Neutrophil (primary cell): ENCODE measurements at regions not wholly inside any gene's neighbourhood (a gene's known extent, or its start where the extent isn't known, plus 50 kb on each side); places are given as distances from the start of the nearest gene placed in this dataset.

ENCODE experiments used
- H3K27ac ChIP-seq: fragments of 200-600 bp; sonication (generic); 2 replicates; pipeline ENCODE4 v1.5.1; 2016; ENCODE audit warnings: mild to moderate bottlenecking, moderate library complexity
- H3K27me3 ChIP-seq: fragments of 200-600 bp; sonication (generic); 2 replicates; pipeline ENCODE4 v1.6.0; 2016; ENCODE audit warnings: mild to moderate bottlenecking
- H3K36me3 ChIP-seq: fragments of 200-600 bp; sonication (generic); 2 replicates; pipeline ENCODE4 v1.5.1; 2017
- H3K4me1 ChIP-seq, 2 experiments: fragments of 200-600 bp in 1 of 2; sonication (generic) in 1 of 2; 1 replicate in 1 of 2; 2 replicates in 1 of 2; pipeline versions ENCODE4 v1.5.1 to v1.6.1; 2013 to 2016; ENCODE audit warnings: low read depth in 1 of 2, low read length in 1 of 2, mild to moderate bottlenecking in 1 of 2, moderate library complexity in 1 of 2; ENCODE audit not compliant: control insufficient read depth in 1 of 2, insufficient read depth in 1 of 2
- H3K4me3 ChIP-seq, 2 experiments: fragments of 200-600 bp in 1 of 2; sonication (generic) in 1 of 2; 1 replicate in 1 of 2; 2 replicates in 1 of 2; pipeline ENCODE4 v1.5.1; 2013 to 2016; ENCODE audit warnings: low read depth in 1 of 2, low read length in 1 of 2, mild to moderate bottlenecking in 1 of 2, moderate library complexity in 1 of 2
- H3K9me3 ChIP-seq: fragments of 200-600 bp; sonication (generic); 2 replicates; pipeline ENCODE4 v1.5.1; 2016
- TF ChIP-seq, protein P1 (sequence below): fragments of 200-600 bp; sonication (generic); IDR thresholded peaks from 2 replicates; pipeline ENCODE4 v1.5.1; 2016; ENCODE audit warnings: antibody characterized with exemption

DNA sequence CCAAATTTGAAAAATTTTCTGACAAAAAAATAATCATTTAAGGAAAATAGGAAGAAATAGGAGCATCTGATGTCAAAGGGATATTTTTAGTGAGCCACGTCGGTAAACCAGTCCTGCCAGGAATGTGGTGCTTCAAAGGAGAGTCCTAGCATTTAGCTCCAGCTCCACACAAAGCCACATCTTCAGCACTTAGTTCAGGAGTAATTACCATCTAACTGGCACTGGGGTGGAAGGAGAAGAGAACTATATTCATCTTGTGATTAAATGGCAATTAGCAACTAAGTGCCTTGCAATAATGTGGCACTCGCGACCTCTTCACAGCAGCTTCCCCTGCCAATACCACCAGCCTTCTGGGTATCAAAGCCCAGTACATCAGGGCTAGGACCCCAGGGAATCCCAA, 409.1 kb downstream of the SETD4 start:
- H3K27me3 ChIP-seq = no peaks in the 10 kb centered on the region
- no peaks in the 10 kb centered on the region for H3K9me3 ChIP-seq
- no peaks in the 10 kb centered on the region for H3K4me1 ChIP-seq
- H3K36me3 ChIP-seq = no peaks in the 10 kb centered on the region
- no peak overlapping the region for H3K4me3 ChIP-seq
- TF ChIP-seq, protein P1, sequence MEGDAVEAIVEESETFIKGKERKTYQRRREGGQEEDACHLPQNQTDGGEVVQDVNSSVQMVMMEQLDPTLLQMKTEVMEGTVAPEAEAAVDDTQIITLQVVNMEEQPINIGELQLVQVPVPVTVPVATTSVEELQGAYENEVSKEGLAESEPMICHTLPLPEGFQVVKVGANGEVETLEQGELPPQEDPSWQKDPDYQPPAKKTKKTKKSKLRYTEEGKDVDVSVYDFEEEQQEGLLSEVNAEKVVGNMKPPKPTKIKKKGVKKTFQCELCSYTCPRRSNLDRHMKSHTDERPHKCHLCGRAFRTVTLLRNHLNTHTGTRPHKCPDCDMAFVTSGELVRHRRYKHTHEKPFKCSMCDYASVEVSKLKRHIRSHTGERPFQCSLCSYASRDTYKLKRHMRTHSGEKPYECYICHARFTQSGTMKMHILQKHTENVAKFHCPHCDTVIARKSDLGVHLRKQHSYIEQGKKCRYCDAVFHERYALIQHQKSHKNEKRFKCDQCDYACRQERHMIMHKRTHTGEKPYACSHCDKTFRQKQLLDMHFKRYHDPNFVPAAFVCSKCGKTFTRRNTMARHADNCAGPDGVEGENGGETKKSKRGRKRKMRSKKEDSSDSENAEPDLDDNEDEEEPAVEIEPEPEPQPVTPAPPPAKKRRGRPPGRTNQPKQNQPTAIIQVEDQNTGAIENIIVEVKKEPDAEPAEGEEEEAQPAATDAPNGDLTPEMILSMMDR = no peak
- H3K27ac ChIP-seq = no peak overlapping the region

DNA sequence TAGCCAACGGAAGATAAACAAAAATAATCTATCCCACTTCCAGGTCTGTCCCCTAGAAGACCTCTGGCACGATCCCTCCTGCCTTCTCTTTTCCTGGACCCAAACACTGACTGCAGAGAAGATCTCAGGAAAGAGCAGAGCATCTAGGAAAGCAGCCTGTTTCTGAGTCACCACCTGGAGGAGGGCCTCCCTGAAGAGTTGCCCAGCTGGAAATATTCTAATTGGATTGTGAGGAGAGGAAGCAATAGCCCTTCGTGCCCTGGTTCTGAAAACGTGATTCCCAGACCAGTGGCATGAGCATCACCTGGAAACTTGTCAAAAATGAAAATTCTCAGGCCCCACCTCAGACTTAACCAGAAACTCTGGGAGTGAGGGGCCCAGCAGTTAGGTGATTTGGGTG, 411.1 kb downstream of the SETD4 start:
- Histone ChIP-seq H3K27me3 (no peaks in the 10 kb centered on the region), H3K27ac (no peak overlapping the region), H3K36me3 (no peaks in the 10 kb centered on the region), H3K4me3 (no peak overlapping the region), H3K9me3 (no peaks in the 10 kb centered on the region), H3K4me1 (no peaks in the 10 kb centered on the region)
- TF ChIP-seq, protein P1 = no peak

DNA sequence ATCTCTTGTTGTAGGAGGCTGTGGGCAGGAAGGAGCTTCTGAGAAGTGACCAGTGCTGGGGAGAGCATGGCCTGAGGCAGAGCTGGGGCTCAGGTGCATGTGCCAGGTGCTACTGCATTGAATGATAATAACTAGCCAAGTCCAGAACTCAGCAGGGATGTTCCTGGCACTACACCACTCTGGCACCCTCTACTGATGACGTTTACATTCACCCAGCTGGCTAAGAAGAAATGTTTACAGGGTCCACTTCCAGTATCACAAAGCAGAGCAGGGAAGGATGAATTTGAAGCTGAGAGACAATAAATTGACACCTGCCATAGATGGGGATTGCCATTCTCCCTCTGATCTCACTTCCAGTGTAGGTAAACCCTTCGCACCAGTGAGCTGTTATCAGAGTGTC, 411.8 kb downstream of the SETD4 start:
- Histone ChIP-seq H3K9me3 (no peaks in the 10 kb centered on the region), H3K4me3 (no peak overlapping the region), H3K4me1 (no peaks in the 10 kb centered on the region), H3K36me3 (no peaks in the 10 kb centered on the region), H3K27ac (no peak overlapping the region), H3K27me3 (no peaks in the 10 kb centered on the region)
- TF ChIP-seq, protein P1 = no peak

DNA sequence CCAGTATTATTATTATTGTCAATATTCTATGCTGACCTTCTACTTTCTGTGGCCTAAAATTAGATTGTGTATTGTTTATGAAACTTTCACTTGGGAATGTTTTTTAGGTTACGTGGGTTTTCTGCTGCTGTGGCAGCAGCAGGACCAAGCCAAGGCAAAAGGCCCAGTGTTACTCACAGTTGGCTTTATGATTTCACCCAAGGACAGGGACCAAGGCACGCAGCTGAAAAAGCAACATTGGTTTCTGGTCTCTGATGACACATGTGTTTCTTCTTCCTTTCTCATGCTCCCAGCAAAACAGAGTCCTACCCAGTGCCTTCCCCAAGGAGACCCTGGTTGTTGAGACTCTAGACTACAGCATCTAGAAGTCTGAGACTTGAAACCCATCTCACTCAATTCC, 413.7 kb downstream of the SETD4 start:
- Histone ChIP-seq H3K4me3 (no peak overlapping the region), H3K36me3 (no peaks in the 10 kb centered on the region), H3K27ac (no peak overlapping the region), H3K4me1 (no peaks in the 10 kb centered on the region), H3K9me3 (no peaks in the 10 kb centered on the region), H3K27me3 (no peaks in the 10 kb centered on the region)
- TF ChIP-seq, protein P1 = no peak

DNA sequence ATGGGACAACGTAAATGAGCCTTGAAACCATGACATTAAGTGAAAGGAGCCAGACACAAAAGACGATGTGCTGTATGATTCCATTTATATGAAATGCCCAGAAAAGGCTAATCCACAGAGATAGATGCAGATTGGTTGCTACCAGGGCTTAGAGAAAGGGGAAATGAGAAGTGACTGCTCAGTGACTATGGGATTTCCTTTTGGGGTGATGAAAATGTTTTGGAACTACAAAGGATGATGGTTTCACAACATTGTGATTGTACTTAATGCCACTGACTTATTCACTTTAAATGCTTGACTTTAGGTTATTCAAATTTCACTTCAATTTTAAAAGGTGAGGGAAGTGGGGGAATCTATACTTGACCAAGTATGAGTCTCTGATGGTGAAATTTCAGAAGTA, 414.3 kb downstream of the SETD4 start:
- Histone ChIP-seq H3K4me3 (no peak overlapping the region), H3K4me1 (no peaks in the 10 kb centered on the region), H3K27me3 (no peaks in the 10 kb centered on the region), H3K9me3 (no peaks in the 10 kb centered on the region), H3K36me3 (no peaks in the 10 kb centered on the region), H3K27ac (no peak overlapping the region)
- TF ChIP-seq, protein P1 = no peak

DNA sequence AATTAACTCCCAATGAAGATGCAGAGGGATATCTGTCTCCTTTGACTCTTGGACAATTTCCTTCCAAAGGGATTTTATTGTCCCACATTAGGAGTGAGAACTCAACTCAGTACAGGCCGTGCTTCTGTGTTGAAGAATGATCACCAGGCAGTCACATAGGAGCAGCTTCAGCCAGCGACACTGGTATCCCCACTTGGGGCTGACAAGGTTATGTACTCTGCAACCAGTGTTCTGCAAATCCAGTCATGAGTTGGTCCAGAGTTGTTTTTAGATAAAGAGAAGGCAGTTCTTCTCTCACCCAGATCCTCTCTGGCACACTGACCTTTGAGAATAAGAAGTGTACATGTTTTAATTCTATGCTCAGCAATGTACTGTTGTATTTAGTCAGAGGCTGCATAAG, 415.8 kb downstream of the SETD4 start:
- Histone ChIP-seq H3K27me3 (no peaks in the 10 kb centered on the region), H3K4me1 (no peaks in the 10 kb centered on the region), H3K4me3 (no peak overlapping the region), H3K9me3 (no peaks in the 10 kb centered on the region), H3K27ac (no peak overlapping the region), H3K36me3 (no peaks in the 10 kb centered on the region)
- TF ChIP-seq, protein P1 = no peak
